Neural cell (in vitro differentiated cells): ENCODE measurements at regions not wholly inside any gene's neighbourhood (a gene's known extent, or its start where the extent isn't known, plus 50 kb on each side); places are given as distances from the start of the nearest gene placed in this dataset.

Experiments used
- H2AFZ ChIP-seq: fragments of 200-600, 300-800 bp; sonication (generic), shearing (Covaris generic); 2 replicates; pipeline ENCODE4 v1.6.0; 2014; ENCODE audit warnings: low read depth, mild to moderate bottlenecking, antibody characterized with exemption, low read length, moderate library complexity
- H3F3A ChIP-seq: fragments of 200-600 bp; shearing (Covaris generic); 2 replicates; pipeline ENCODE4 v1.6.1; 2016; ENCODE audit warnings: mild to moderate bottlenecking, moderate library complexity, mixed read lengths, antibody characterized with exemption, low read length; ENCODE audit not compliant: insufficient read depth, poor library complexity, severe bottlenecking
- H3K27ac ChIP-seq: fragments of 200-600, 300-800 bp; sonication (generic), shearing (Covaris generic); 2 replicates; pipeline ENCODE4 v1.5.1; 2014; ENCODE audit warnings: mild to moderate bottlenecking, low read length, moderate library complexity
- H3K27me3 ChIP-seq: fragments of 300-800, 200-600 bp; sonication (generic), shearing (Covaris generic); 2 replicates; pipeline ENCODE4 v1.6.0; 2014; ENCODE audit warnings: mild to moderate bottlenecking, low read depth, low read length, moderate library complexity; ENCODE audit not compliant: insufficient read depth
- H3K36me3 ChIP-seq: fragments of 300-800, 200-600 bp; sonication (generic), shearing (Covaris generic); 2 replicates; pipeline ENCODE4 v1.5.1; 2014; ENCODE audit warnings: mild to moderate bottlenecking, antibody characterized with exemption, low read length, moderate library complexity; ENCODE audit not compliant: insufficient read depth
- H3K4me2 ChIP-seq: fragments of 300-800, 200-600 bp; sonication (generic), shearing (Covaris generic); 2 replicates; pipeline ENCODE4 v1.6.0; 2014; ENCODE audit warnings: mild to moderate bottlenecking, low read length
- H3K4me3 ChIP-seq: fragments of 300-800, 200-600 bp; sonication (generic), shearing (Covaris generic); 2 replicates; pipeline ENCODE4 v1.5.1; 2014; ENCODE audit warnings: mild to moderate bottlenecking, low read length, moderate library complexity
- H3K79me2 ChIP-seq: fragments of 200-600 bp; shearing (Covaris generic); replicated peaks from 2 replicates; pipeline ENCODE4 v1.6.0; 2014; ENCODE audit warnings: mild to moderate bottlenecking, low read length, moderate library complexity; ENCODE audit not compliant: insufficient read depth
- H3K9ac ChIP-seq: fragments of 300-800, 200-600 bp; sonication (generic), shearing (Covaris generic); 2 replicates; pipeline ENCODE4 v1.6.1; 2016; ENCODE audit warnings: mild to moderate bottlenecking, low read length, mixed read lengths
- H3K9me2 ChIP-seq: fragments of 200-600 bp; shearing (Covaris generic); 2 replicates; pipeline ENCODE4 v1.6.1; 2016; ENCODE audit warnings: mild to moderate bottlenecking, low read length, mixed read lengths; ENCODE audit not compliant: insufficient read depth
- H3K9me3 ChIP-seq: fragments of 200-600, 300-800 bp; sonication (generic), shearing (Covaris generic); 2 replicates; pipeline ENCODE4 v1.6.1; 2016; ENCODE audit warnings: mild to moderate bottlenecking, mixed run types, low read length, moderate library complexity, mixed read lengths
- H4K20me1 ChIP-seq: fragments of 200-600 bp; shearing (Covaris generic); 2 replicates; pipeline ENCODE4 v1.6.1; 2016; ENCODE audit warnings: mild to moderate bottlenecking, mixed run types; ENCODE audit not compliant: insufficient read depth
- CTCF ChIP-seq: fragments of 450-650 bp; IDR thresholded peaks from 2 replicates; pipeline ENCODE4 v1.5.1; 2014; ENCODE audit warnings: antibody characterized with exemption, mild to moderate bottlenecking, moderate library complexity; ENCODE audit not compliant: poor library complexity, severe bottlenecking
- EP300 ChIP-seq: fragments of 450-650 bp; conservative IDR thresholded peaks from 2 replicates; pipeline ENCODE4 v1.6.1; 2014; ENCODE audit warnings: antibody characterized with exemption, mild to moderate bottlenecking, moderate library complexity; ENCODE audit not compliant: poor library complexity, severe bottlenecking
- EZH2 ChIP-seq: fragments of 200-600, 300-800 bp; shearing (Covaris generic), sonication (generic); IDR thresholded peaks from 2 replicates; pipeline ENCODE4 v1.6.1; 2014; ENCODE audit warnings: antibody characterized with exemption, low read length, borderline replicate concordance, mild to moderate bottlenecking; ENCODE audit not compliant: insufficient read depth, poor library complexity, severe bottlenecking
- MXI1 ChIP-seq: fragments of 450-650 bp; conservative IDR thresholded peaks from 2 replicates; pipeline ENCODE4 v1.6.1; 2014; ENCODE audit warnings: antibody characterized with exemption, mild to moderate bottlenecking; ENCODE audit not compliant: poor library complexity, severe bottlenecking
- POLR2AphosphoS5 ChIP-seq: IDR thresholded peaks from 2 replicates; pipeline ENCODE4 v1.6.1; 2012
- RAD21 ChIP-seq: fragments of 450-650 bp; conservative IDR thresholded peaks from 2 replicates; pipeline ENCODE4 v1.6.1; 2014; ENCODE audit warnings: antibody characterized with exemption, mild to moderate bottlenecking, moderate library complexity
- REST ChIP-seq: IDR thresholded peaks from 2 replicates; pipeline ENCODE4 v1.6.1; 2012; ENCODE audit warnings: borderline replicate concordance
- SMC3 ChIP-seq: fragments of 450-650 bp; conservative IDR thresholded peaks from 2 replicates; pipeline ENCODE4 v1.6.1; 2014; ENCODE audit warnings: antibody characterized with exemption, mild to moderate bottlenecking, moderate library complexity; ENCODE audit not compliant: poor library complexity
- TAF1 ChIP-seq: IDR thresholded peaks from 2 replicates; pipeline ENCODE4 v1.6.1; 2012; ENCODE audit warnings: low read depth

GRCh38 chrX:724256-724655 lies 93.7 kb downstream of the SHOX start:
- no peaks in the 10 kb centered on the region for H3F3A ChIP-seq
- no peaks in the 10 kb centered on the region for H3K27me3 ChIP-seq
- H3K4me2 ChIP-seq, result no peak overlapping the region
- H3K36me3 ChIP-seq, result no peaks in the 10 kb centered on the region
- H2AFZ ChIP-seq, result no peak overlapping the region
- H3K27ac ChIP-seq, result no peak overlapping the region
- H3K9ac ChIP-seq, result no peak overlapping the region
- H3K4me3 ChIP-seq, result no peak overlapping the region
- no peaks in the 10 kb centered on the region for H3K79me2 ChIP-seq
- no peaks in the 10 kb centered on the region for H4K20me1 ChIP-seq
- H3K9me2 ChIP-seq, result no peaks in the 10 kb centered on the region
- peaks cover 4% of the 10 kb centered on the region for H3K9me3 ChIP-seq
- no peak for TF ChIP-seq SMC3

GRCh38 chrX:723781-724180 lies 93.2 kb downstream of the SHOX start:
- Histone ChIP-seq H3K27me3 (no peaks in the 10 kb centered on the region), H3K9ac (no peak overlapping the region), H3K9me3 (peaks cover 4% of the 10 kb centered on the region), H2AFZ (no peak overlapping the region), H3F3A (no peaks in the 10 kb centered on the region), H3K27ac (no peak overlapping the region), H3K79me2 (no peaks in the 10 kb centered on the region), H4K20me1 (no peaks in the 10 kb centered on the region), H3K36me3 (no peaks in the 10 kb centered on the region), H3K4me2 (no peak overlapping the region), H3K4me3 (no peak overlapping the region), H3K9me2 (no peaks in the 10 kb centered on the region)
- no peak for TF ChIP-seq RAD21
- no peak for TF ChIP-seq TAF1

- no peak overlapping the region for H2AFZ ChIP-seq
- H3K4me2 ChIP-seq, result no peak overlapping the region
- no peak for TF ChIP-seq MXI1
- TF ChIP-seq EP300, result no peak
- TF ChIP-seq CTCF, result no peak
- H3K27ac ChIP-seq, result no peak overlapping the region
- no peaks in the 10 kb centered on the region for H3K9me2 ChIP-seq
- no peaks in the 10 kb centered on the region for H3K36me3 ChIP-seq
- no peaks in the 10 kb centered on the region for H3F3A ChIP-seq
- no peaks in the 10 kb centered on the region for H3K27me3 ChIP-seq
- H3K9ac ChIP-seq, result no peak overlapping the region
- H3K4me3 ChIP-seq, result no peak overlapping the region
- H4K20me1 ChIP-seq, result no peaks in the 10 kb centered on the region
- no peaks in the 10 kb centered on the region for H3K79me2 ChIP-seq
- peaks cover 4% of the 10 kb centered on the region for H3K9me3 ChIP-seq
Observed at GRCh38 chrX:721354-721753, 90.8 kb downstream of the SHOX start.

GRCh38 chrX:720825-721224 lies 90.2 kb downstream of the SHOX start:
- Histone ChIP-seq H3K79me2 (no peaks in the 10 kb centered on the region), H3K36me3 (no peaks in the 10 kb centered on the region), H3K4me2 (no peak overlapping the region), H3K9me3 (peaks cover 4% of the 10 kb centered on the region), H3K27ac (no peak overlapping the region), H3K4me3 (no peak overlapping the region), H3F3A (no peaks in the 10 kb centered on the region), H3K9ac (no peak overlapping the region), H3K27me3 (no peaks in the 10 kb centered on the region), H4K20me1 (no peaks in the 10 kb centered on the region), H3K9me2 (no peaks in the 10 kb centered on the region), H2AFZ (no peak overlapping the region)
- no peak for TF ChIP-seq SMC3
- TF ChIP-seq TAF1, result no peak
- no peak for TF ChIP-seq MXI1
- no peak for TF ChIP-seq REST
- TF ChIP-seq CTCF, result no peak
- TF ChIP-seq RAD21, result no peak
- TF ChIP-seq EP300, result no peak
- TF ChIP-seq EZH2, result no peak
- TF ChIP-seq POLR2AphosphoS5, result no peak
